ENCODE measurements at regions not wholly inside any gene's neighbourhood (a gene's known extent, or its start where the extent isn't known, plus 50 kb on each side); places are given as distances from the start of the nearest gene placed in this dataset.

DNA sequence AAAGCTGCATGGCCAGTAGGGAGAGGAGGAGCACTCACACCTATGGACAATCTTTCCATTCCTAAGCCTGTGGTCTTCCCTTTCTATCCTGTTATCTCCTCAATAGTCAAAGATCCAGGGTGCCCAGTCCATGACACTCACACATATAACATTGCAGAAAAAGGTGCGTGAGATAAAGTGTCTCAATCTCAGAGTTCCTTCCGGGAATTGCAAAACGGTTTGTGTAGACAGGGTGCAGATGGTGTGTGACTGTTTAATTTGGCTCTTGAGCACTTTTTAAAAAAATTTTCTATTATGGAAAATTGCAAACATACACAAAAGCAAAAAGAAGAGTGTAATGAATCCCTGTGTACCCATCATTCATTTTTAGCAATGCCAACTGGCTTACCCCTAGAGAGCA is 1493.6 kb downstream of the AACS start:
- TF ChIP-seq, protein P1, sequence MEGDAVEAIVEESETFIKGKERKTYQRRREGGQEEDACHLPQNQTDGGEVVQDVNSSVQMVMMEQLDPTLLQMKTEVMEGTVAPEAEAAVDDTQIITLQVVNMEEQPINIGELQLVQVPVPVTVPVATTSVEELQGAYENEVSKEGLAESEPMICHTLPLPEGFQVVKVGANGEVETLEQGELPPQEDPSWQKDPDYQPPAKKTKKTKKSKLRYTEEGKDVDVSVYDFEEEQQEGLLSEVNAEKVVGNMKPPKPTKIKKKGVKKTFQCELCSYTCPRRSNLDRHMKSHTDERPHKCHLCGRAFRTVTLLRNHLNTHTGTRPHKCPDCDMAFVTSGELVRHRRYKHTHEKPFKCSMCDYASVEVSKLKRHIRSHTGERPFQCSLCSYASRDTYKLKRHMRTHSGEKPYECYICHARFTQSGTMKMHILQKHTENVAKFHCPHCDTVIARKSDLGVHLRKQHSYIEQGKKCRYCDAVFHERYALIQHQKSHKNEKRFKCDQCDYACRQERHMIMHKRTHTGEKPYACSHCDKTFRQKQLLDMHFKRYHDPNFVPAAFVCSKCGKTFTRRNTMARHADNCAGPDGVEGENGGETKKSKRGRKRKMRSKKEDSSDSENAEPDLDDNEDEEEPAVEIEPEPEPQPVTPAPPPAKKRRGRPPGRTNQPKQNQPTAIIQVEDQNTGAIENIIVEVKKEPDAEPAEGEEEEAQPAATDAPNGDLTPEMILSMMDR (conservative IDR thresholded peaks at IDR 0.05), result no peak
- no peak for TF ChIP-seq EZH2 (IDR thresholded peaks at IDR 0.05; ENCODE audit: low read depth)
